IPS-NIHi7 (cell line): ENCODE measurements at regions not wholly inside any gene's neighbourhood (a gene's known extent, or its start where the extent isn't known, plus 50 kb on each side); places are given as distances from the start of the nearest gene placed in this dataset.

Source experiments
- DNase-seq: peaks from one replicate; pipeline ENCODE4 v3.0.0; 2012; ENCODE audit warnings: mixed read lengths; ENCODE audit errors: extremely low spot score

DNA sequence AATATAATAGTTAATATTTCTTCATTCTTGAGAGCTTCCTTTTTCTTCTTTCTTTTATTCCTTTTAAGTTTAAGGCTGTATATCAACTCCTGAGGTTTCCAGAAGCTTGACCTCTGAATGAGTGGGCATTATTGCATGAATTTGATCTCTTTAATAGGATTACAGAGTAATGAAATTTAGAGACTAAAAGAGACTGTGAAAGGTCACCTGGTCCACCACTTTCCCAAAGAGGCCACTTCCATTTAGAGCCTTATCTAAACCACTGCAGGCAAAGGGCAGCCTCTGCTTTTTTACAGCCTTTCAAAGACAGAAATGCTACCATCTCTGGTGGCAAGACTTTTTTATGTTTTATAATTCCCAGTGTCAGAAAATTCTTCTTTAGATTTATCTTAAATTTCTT lies 215.3 kb upstream of the HS3ST5 start:
- DNase-seq, result no peak

DNA sequence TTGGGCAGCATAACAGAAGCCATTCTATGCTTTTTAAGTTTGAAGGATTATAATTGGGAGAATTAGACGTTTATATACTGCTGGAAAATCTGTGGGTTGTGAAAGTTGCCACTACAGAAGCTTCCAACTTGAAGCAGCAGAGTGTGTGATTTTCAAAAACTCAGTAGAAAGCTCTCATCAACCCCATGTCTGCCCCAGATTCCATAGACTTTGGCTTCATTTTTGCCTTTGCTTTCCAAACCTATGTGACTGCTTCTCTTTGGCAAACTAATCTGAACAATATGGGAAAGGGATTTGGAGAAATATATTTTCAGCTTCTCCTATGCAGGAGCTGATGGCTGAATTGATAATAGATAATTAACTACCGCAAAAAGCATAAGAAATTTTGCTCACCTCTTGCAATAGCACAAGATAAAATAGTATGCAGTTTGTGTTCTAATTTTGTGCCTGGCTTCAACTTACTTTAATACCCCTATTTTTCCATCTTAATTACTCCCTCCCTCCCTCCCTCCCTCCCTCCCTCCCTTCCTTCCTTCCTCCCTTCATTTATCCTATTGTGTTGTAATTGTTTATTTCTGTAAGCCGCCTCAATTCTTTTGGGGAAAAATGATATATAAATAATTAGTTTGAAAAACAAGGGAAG lies 214.1 kb upstream of the HS3ST5 start:
- no peak for DNase-seq

- no peak for DNase-seq
These were observed 207.5 kb upstream of the HS3ST5 start for GRCh38 chr6:114550316-114550715.

- DNase-seq, result no peak
These were observed 200.9 kb upstream of the HS3ST5 start for GRCh38 chr6:114543696-114544095.

DNA sequence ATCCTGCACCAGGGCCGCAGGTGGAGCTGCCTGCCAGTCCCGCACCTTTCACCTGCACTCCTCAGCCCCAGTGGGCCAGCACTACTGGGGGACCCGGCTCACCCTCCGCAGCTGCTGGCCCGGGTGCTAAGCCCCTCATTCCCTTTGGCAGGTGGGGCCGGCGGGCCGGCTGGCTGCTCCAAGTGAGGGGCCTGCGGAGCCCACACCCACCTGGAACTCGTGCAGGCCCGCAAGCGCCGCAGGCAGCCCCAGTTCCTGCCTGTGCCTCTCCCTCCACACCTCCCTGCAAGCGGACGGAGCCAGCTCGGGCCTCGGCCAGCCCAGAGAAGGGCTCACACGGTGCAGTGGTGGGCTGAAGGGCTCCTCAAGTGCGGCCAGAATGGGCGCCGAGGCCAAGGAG lies 199.0 kb upstream of the HS3ST5 start:
- no peak for DNase-seq

DNA sequence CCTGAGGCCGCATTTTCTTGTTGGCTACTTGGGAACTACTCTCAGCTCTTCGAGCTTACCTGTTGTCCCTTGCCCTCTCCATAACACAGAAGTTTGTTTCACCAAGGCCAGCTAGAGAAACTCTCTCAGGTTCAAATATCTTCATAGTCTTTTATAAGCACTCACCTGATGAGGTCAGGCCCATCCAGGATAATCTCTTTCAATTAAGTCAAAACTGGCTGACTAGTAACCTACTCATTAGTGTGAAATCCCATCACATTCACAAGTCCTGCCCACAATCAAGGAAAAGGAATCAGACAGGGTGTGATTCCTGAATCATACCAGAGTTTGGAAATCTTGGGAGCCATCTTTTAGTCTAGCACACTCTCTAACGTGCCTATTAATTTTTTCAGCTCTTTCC lies 195.2 kb upstream of the HS3ST5 start:
- no peak for DNase-seq

DNA sequence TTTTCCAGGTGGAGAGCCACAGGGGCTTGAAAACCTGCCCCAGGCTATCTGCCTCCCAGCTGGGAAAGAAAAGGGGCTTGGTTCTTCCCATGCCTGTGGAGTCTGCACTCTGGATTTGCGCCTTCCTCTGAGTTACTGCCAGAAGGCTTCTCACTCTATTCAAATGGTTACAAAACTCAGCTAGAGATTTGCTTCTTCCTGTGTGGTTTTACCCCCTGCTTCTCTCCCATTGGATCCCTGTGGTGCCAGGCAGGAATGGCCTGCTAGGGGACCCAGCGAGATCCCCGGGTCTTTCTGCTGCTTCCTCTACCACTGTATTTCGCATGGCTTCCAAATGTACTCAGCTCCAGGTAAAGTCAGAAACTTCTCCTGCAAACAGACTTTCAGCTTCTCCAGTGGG lies 192.0 kb upstream of the HS3ST5 start:
- DNase-seq, result no peak

- DNase-seq, result no peak
These were observed 181.3 kb upstream of the HS3ST5 start for GRCh38 chr6:114524081-114524480.

- DNase-seq, result no peak
These were observed 180.7 kb upstream of the HS3ST5 start for GRCh38 chr6:114523508-114523907.

- no peak for DNase-seq
These were observed 179.1 kb upstream of the HS3ST5 start for GRCh38 chr6:114521926-114522325.

GRCh38 chr6:114520976-114521375 lies 178.2 kb upstream of the HS3ST5 start:
- no peak for DNase-seq

DNA sequence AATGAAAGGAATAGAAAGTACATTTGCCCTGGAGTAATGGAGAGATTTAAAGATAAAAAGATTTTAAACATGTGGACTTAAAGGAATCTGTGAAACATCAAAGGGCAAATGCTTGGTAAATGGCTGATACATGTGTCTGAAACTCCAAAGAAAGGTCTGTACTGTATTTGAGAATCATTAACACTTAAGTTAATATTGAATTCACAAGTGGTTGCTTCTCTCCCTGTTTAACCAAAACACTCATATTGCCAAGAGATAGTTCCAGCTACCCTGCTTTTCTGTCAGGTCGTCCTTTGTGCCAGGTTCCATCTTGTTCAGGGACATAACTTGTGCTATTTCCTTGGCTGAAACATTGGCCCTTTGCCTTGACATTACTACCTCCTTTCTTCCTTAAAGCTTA lies 171.3 kb upstream of the HS3ST5 start:
- DNase-seq, result no peak

DNA sequence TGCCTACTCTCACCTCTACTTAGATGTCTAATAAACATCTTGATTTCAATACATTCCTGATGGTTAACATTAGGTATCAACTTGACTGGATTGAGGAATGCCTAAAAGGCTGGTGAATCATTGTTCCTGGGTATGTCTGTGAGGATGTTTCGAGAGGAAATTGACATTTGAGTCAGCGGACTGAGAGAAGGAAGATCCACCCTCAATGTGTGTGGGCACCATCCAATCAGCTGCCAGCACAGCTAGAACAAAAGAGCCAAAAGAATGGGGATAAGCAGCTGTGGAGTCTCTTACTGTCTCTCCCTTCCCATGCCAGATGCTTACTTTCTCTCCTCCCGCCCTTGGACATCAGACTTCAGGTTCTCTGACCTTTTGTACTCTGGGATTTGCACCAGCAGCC lies 128.6 kb upstream of the HS3ST5 start:
- DNase-seq, result no peak

GRCh38 chr6:114467931-114468330 lies 125.1 kb upstream of the HS3ST5 start:
- no peak for DNase-seq

DNA sequence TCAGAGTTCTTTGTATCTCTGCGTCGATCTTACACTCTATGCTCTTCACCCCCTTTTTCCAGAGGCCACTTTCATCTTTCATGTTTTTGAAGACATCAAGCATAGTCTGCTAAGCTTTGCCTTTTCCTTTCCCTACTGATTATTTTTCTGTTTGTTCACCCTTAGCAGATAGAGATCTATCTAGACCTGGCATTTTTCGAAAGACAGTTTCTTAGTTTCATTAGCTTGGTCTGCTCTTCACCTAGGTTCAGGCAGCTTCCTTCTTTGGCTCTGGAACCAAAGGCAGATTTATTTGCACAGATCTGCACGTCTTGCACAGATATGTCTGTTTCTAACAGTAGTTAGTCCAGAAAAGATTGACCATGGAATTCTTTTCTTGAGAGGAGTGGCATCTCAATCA lies 122.7 kb upstream of the HS3ST5 start:
- DNase-seq, result no peak

- DNase-seq, result no peak
These were observed 111.0 kb upstream of the HS3ST5 start for GRCh38 chr6:114453737-114454276.

GRCh38 chr6:114452785-114453401 lies 110.1 kb upstream of the HS3ST5 start:
- no peak for DNase-seq

GRCh38 chr6:114450631-114451030 lies 107.8 kb upstream of the HS3ST5 start:
- no peak for DNase-seq

DNA sequence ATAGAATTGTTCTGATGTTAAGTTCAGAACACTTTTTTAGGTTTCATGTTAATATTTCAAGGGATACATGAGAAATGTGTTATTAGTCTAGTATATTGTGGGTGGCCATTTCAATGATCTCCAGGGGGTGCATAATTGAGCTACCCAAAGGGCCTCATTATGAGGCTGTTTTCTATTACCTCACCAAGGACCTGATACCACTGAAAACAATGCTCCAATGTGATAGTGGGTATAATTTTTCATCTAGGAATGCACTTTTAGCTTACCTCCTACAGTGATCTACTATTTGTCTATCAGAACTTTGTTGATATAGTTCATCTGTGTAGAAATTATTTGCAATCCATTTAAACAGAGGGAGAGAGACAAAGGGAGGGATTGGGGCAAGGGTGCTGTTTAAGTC lies 106.8 kb upstream of the HS3ST5 start:
- DNase-seq, result no peak

- DNase-seq, result no peak
These were observed 103.5 kb upstream of the HS3ST5 start for GRCh38 chr6:114446342-114446741.

DNA sequence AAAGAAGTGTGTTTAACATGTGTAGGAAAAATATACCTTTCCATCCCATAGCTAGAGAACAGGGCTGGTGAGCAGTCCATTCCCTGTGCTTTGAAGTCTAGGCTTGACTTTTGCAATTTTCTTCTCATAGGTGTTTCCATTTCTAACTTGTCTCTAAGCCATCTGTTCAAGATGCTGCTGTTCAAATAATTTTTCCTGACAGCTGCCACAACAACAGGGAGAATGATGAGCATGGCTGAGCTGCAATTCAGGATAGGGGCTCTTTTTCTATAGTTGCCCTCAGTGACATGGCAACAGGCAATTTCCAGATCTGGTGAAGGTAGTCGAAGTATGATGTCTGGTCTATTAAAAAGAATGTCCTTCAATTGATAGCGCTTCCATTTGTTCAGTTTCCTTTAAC lies 103.0 kb upstream of the HS3ST5 start:
- no peak for DNase-seq

GRCh38 chr6:114439411-114439810 lies 96.6 kb upstream of the HS3ST5 start:
- no peak for DNase-seq

GRCh38 chr6:114437235-114437634 lies 94.4 kb upstream of the HS3ST5 start:
- no peak for DNase-seq

DNA sequence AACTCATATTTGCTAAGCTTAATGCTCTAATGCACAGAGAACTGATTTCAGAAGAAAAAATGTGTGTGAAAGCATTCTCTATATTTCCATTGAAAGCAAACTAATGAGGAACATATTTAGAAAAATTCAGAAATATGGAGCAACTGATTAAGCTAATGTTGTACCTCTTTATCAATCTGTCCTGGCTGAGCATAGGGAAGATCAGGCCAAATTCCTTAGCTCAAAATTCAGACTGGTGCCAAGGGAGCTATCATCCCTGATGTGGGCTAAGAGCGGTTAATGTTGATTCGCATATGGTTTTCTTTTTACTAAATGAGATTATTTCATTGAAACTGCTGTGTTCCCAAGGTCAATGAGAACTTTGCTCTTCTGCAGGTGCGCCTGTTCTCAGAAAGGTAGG lies 93.9 kb upstream of the HS3ST5 start:
- DNase-seq, result no peak
